Tibial nerve (tissue), 4 donors: ENCODE measurements at regions not wholly inside any gene's neighbourhood (a gene's known extent, or its start where the extent isn't known, plus 50 kb on each side); places are given as distances from the start of the nearest gene placed in this dataset.

ENCODE experiments used
- DNase-seq, 2 donors: peaks; one replicate each; pipeline ENCODE4 v3.0.0-alpha.2; 2019; ENCODE audit warnings: low spot score in 2 of 2
- H3K27ac ChIP-seq, 4 donors: fragments of 200-600 bp; sonication (generic) in 3 of 4; one replicate each; pipeline ENCODE4 v1.5.1; 2017 to 2019; ENCODE audit warnings: mild to moderate bottlenecking in 1 of 4
- H3K27me3 ChIP-seq, 2 donors: fragments of 200-600 bp; sonication (generic) in 1 of 2; one replicate each; pipeline versions ENCODE4 v1.5.1 to v1.6.0; 2017 to 2019
- H3K36me3 ChIP-seq, 3 donors: fragments of 200-600 bp; sonication (generic); one replicate each; pipeline ENCODE4 v1.5.1; 2018 to 2019
- H3K4me1 ChIP-seq, 4 donors: fragments of 200-600 bp; sonication (generic) in 3 of 4; one replicate each; pipeline ENCODE4 v1.5.1; 2017 to 2019
- H3K4me3 ChIP-seq, 4 donors: fragments of 200-600 bp; sonication (generic) in 3 of 4; one replicate each; pipeline ENCODE4 v1.5.1; 2017 to 2019; ENCODE audit warnings: mild to moderate bottlenecking in 1 of 4, moderate library complexity in 1 of 4
- H3K9me3 ChIP-seq, 4 donors: fragments of 200-600 bp; sonication (generic) in 3 of 4; one replicate each; pipeline ENCODE4 v1.5.1; 2017 to 2019
- CTCF ChIP-seq, 5 experiments: fragments of 200-600 bp in 3 of 5; fragments of 450-650 bp in 2 of 5; sonication (generic) in 3 of 5; IDR thresholded peaks; one replicate each; pipeline ENCODE4 v1.5.1; 2016 to 2019; ENCODE audit warnings: antibody characterized with exemption in 5 of 5, mild to moderate bottlenecking in 3 of 5, moderate library complexity in 2 of 5
- EP300 ChIP-seq, 2 donors: sonication (generic); formaldehyde crosslinking; IDR thresholded peaks; one replicate each; pipeline ENCODE4 v1.6.1; 2017; ENCODE audit warnings: antibody characterized with exemption in 2 of 2, mild to moderate bottlenecking in 1 of 2
- POLR2A ChIP-seq, 2 donors: fragments of 450-650 bp; IDR thresholded peaks; one replicate each; pipeline ENCODE4 v1.6.1; 2017; ENCODE audit warnings: antibody characterized with exemption in 2 of 2, mild to moderate bottlenecking in 2 of 2, moderate library complexity in 2 of 2
- WGBS, 2 donors: methylation state at CpG; one replicate each; pipeline ENCODE4 v1.1.5; 2018; 5-methylcytosine and 5-hydroxymethylcytosine counted together

- Histone ChIP-seq H3K4me3 (no peak overlapping the region), H3K27me3 (no peaks in the 10 kb centered on the region), H3K36me3 (no peaks in the 10 kb centered on the region), H3K9me3 (no peaks in the 10 kb centered on the region), H3K4me1 (peaks cover 0 to 24% (median 0%) of the 10 kb centered on the region in 4 donors), H3K27ac (no peak overlapping the region)
- no peak for DNase-seq
- no peak for TF ChIP-seq EP300 (IDR thresholded peaks at IDR 0.05)
- no peak for TF ChIP-seq POLR2A (IDR thresholded peaks at IDR 0.05)
- no peak for TF ChIP-seq CTCF (IDR thresholded peaks at IDR 0.05)
- 94 to 95% methylated on average over 1 of the region's 1 CpG for WGBS, 2 donors
These were observed 100.9 kb upstream of the PHYHIPL start for GRCh38 chr10:59075576-59075975.

- DNase-seq: no peak
- TF ChIP-seq EP300 (IDR thresholded peaks at IDR 0.05): no peak
- TF ChIP-seq POLR2A (IDR thresholded peaks at IDR 0.05): no peak
- TF ChIP-seq CTCF (IDR thresholded peaks at IDR 0.05): no peak
- WGBS, 2 donors: 51 to 61% methylated on average over 2 of the region's 2 CpGs
- no peaks in the 10 kb centered on the region for H3K9me3 ChIP-seq
- H3K36me3 ChIP-seq: no peaks in the 10 kb centered on the region
- H3K4me1 ChIP-seq: peaks cover 0 to 25% (median 0%) of the 10 kb centered on the region in 4 donors
- no peaks in the 10 kb centered on the region for H3K27me3 ChIP-seq
- H3K4me3 ChIP-seq: no peak overlapping the region
- H3K27ac ChIP-seq: no peak overlapping the region
These were observed 98.6 kb upstream of the PHYHIPL start for GRCh38 chr10:59077855-59078254.

- Histone ChIP-seq H3K9me3 (no peaks in the 10 kb centered on the region), H3K36me3 (no peaks in the 10 kb centered on the region), H3K4me3 (no peak overlapping the region), H3K27me3 (no peaks in the 10 kb centered on the region), H3K27ac (peak overlapping the region in 2 of 4 donors; percentile 34 to 67), H3K4me1 (peaks cover 0 to 25% (median 0%) of the 10 kb centered on the region in 4 donors)
- no peak for DNase-seq
- TF ChIP-seq EP300 (IDR thresholded peaks at IDR 0.05) (no peak), POLR2A (IDR thresholded peaks at IDR 0.05) (no peak), CTCF (IDR thresholded peaks at IDR 0.05) (no peak)
- WGBS, 2 donors: 23 to 71% methylated on average over 1 of the region's 1 CpG
These were observed 97.5 kb upstream of the PHYHIPL start for GRCh38 chr10:59078978-59079377.

GRCh38 chr10:59079386-59080226, 96.8 kb upstream of the PHYHIPL start:
- H3K36me3 ChIP-seq: no peaks in the 10 kb centered on the region
- H3K4me3 ChIP-seq: no peak overlapping the region
- peaks cover 0 to 25% (median 0%) of the 10 kb centered on the region in 4 donors for H3K4me1 ChIP-seq
- H3K27me3 ChIP-seq: no peaks in the 10 kb centered on the region
- TF ChIP-seq POLR2A (IDR thresholded peaks at IDR 0.05) (no peak), EP300 (IDR thresholded peaks at IDR 0.05) (peak in 1 of 2 donors; percentile 16)
- no peaks in the 10 kb centered on the region for H3K9me3 ChIP-seq
- DNase-seq: no peak
- 39 to 42% methylated on average over 4 of the region's 4 CpGs for WGBS, 2 donors
- peak overlapping the region in 2 of 4 donors; percentile 34 to 40 for H3K27ac ChIP-seq

GRCh38 chr10:59082249-59082648, 94.2 kb upstream of the PHYHIPL start:
- H3K36me3 ChIP-seq: no peaks in the 10 kb centered on the region
- no peak overlapping the region for H3K27ac ChIP-seq
- TF ChIP-seq CTCF (IDR thresholded peaks at IDR 0.05) (no peak), EP300 (IDR thresholded peaks at IDR 0.05) (no peak), POLR2A (IDR thresholded peaks at IDR 0.05) (no peak)
- no peak for DNase-seq
- H3K4me3 ChIP-seq: no peak overlapping the region
- peaks cover 0 to 30% (median 0%) of the 10 kb centered on the region in 4 donors for H3K4me1 ChIP-seq
- 88 to 92% methylated on average over 3 of the region's 3 CpGs for WGBS, 2 donors
- no peaks in the 10 kb centered on the region for H3K9me3 ChIP-seq
- H3K27me3 ChIP-seq: no peaks in the 10 kb centered on the region
